Parathyroid adenoma (tissue), 2 donors: ENCODE measurements at regions not wholly inside any gene's neighbourhood (a gene's known extent, or its start where the extent isn't known, plus 50 kb on each side); places are given as distances from the start of the nearest gene placed in this dataset.
A peak's percentile ranks its signal among the peaks of the same experiment; 100 is the strongest.

ENCODE experiments used
- H2AFZ ChIP-seq: fragments of 300-600 bp; sonication (generic); one replicate; pipeline ENCODE4 v1.7.0; 2017; ENCODE audit warnings: antibody characterized with exemption, mild to moderate bottlenecking
- H3K27ac ChIP-seq: fragments of 300-600 bp; sonication (generic); one replicate; pipeline ENCODE4 v1.7.0; 2017
- H3K27me3 ChIP-seq: fragments of 300-600 bp; sonication (generic); one replicate; pipeline ENCODE4 v1.7.0; 2017; ENCODE audit warnings: low read length; ENCODE audit not compliant: control insufficient read depth, insufficient read depth
- H3K36me3 ChIP-seq: fragments of 300-600 bp; sonication (generic); one replicate; pipeline ENCODE4 v1.7.0; 2017; ENCODE audit warnings: low read length; ENCODE audit not compliant: control insufficient read depth, insufficient read depth
- H3K4me1 ChIP-seq: fragments of 300-600 bp; sonication (generic); one replicate; pipeline ENCODE4 v1.7.0; 2017; ENCODE audit warnings: control low read depth
- H3K4me2 ChIP-seq: fragments of 300-600 bp; sonication (generic); one replicate; pipeline ENCODE4 v1.7.0; 2017; ENCODE audit warnings: low read length
- H3K4me3 ChIP-seq: fragments of 300-600 bp; sonication (generic); one replicate; pipeline ENCODE4 v1.7.0; 2017; ENCODE audit warnings: low read depth, low read length
- H3K79me2 ChIP-seq: fragments of 300-600 bp; sonication (generic); one replicate; pipeline ENCODE4 v1.7.0; 2017; ENCODE audit warnings: control low read depth
- H3K9ac ChIP-seq: fragments of 300-600 bp; sonication (generic); one replicate; pipeline ENCODE4 v1.7.0; 2017; ENCODE audit warnings: mild to moderate bottlenecking
- H3K9me3 ChIP-seq: fragments of 300-600 bp; sonication (generic); one replicate; pipeline ENCODE4 v1.7.0; 2017; ENCODE audit warnings: low read length; ENCODE audit not compliant: control insufficient read depth
- CTCF ChIP-seq: fragments of 300-600 bp; sonication (generic); IDR thresholded peaks from one replicate; pipeline ENCODE4 v1.7.0; 2017; ENCODE audit warnings: antibody characterized with exemption, mild to moderate bottlenecking
- donor health status: primary hyperparathyroidism.

- Histone ChIP-seq H3K27me3 (no peaks in the 10 kb centered on the region), H3K79me2 (peaks cover 84% of the 10 kb centered on the region), H3K36me3 (no peaks in the 10 kb centered on the region), H3K4me3 (no peak overlapping the region), H3K4me2 (no peak overlapping the region), H3K27ac (peak overlapping the region; percentile 89), H3K9me3 (no peaks in the 10 kb centered on the region), H3K4me1 (peaks cover 21% of the 10 kb centered on the region), H3K9ac (no peak overlapping the region), H2AFZ (no peak overlapping the region)
- TF ChIP-seq CTCF, result no peak
Measured at GRCh38 chr12:124510301-124510970, 57.0 kb downstream of the NCOR2 start.

- Histone ChIP-seq H3K27me3 (no peaks in the 10 kb centered on the region), H3K36me3 (no peaks in the 10 kb centered on the region), H3K4me1 (peaks cover 21% of the 10 kb centered on the region), H3K9me3 (no peaks in the 10 kb centered on the region), H3K27ac (peak overlapping the region; percentile 89), H3K79me2 (peaks cover 79% of the 10 kb centered on the region), H3K9ac (no peak overlapping the region), H3K4me3 (no peak overlapping the region), H3K4me2 (peak overlapping the region; percentile 36), H2AFZ (no peak overlapping the region)
- TF ChIP-seq CTCF, result no peak
Measured at GRCh38 chr12:124509676-124510300, 57.6 kb downstream of the NCOR2 start.

GRCh38 chr12:124509300-124509675 lies 58.1 kb downstream of the NCOR2 start:
- peak overlapping the region; percentile 36 for H3K4me2 ChIP-seq
- H3K4me3 ChIP-seq, result no peak overlapping the region
- no peaks in the 10 kb centered on the region for H3K36me3 ChIP-seq
- no peaks in the 10 kb centered on the region for H3K9me3 ChIP-seq
- H2AFZ ChIP-seq, result no peak overlapping the region
- TF ChIP-seq CTCF, result no peak
- no peaks in the 10 kb centered on the region for H3K27me3 ChIP-seq
- H3K79me2 ChIP-seq, result peaks cover 79% of the 10 kb centered on the region
- H3K4me1 ChIP-seq, result peaks cover 21% of the 10 kb centered on the region
- no peak overlapping the region for H3K9ac ChIP-seq
- peak overlapping the region; percentile 89 for H3K27ac ChIP-seq

- peak overlapping the region; percentile 61 for H3K27ac ChIP-seq
- H3K4me1 ChIP-seq, result peaks cover 21% of the 10 kb centered on the region
- H3K4me2 ChIP-seq, result no peak overlapping the region
- no peak for TF ChIP-seq CTCF
- H3K9me3 ChIP-seq, result no peaks in the 10 kb centered on the region
- no peak overlapping the region for H2AFZ ChIP-seq
- peaks cover 77% of the 10 kb centered on the region for H3K79me2 ChIP-seq
- no peaks in the 10 kb centered on the region for H3K27me3 ChIP-seq
- H3K36me3 ChIP-seq, result no peaks in the 10 kb centered on the region
- no peak overlapping the region for H3K9ac ChIP-seq
- no peak overlapping the region for H3K4me3 ChIP-seq
Measured at GRCh38 chr12:124508381-124509079, 58.9 kb downstream of the NCOR2 start.
